Mammary epithelial cell (primary cell): ENCODE measurements at regions not wholly inside any gene's neighbourhood (a gene's known extent, or its start where the extent isn't known, plus 50 kb on each side); places are given as distances from the start of the nearest gene placed in this dataset.

ENCODE experiments used
- CTCF ChIP-seq, 2 donors: IDR thresholded peaks in 1 of 2; conservative IDR thresholded peaks in 1 of 2; 2 replicates each; pipeline ENCODE4 v1.5.1; 2011 to 2012; ENCODE audit warnings: inconsistent platforms in 2 of 2, low read length in 2 of 2, mild to moderate bottlenecking in 2 of 2, control low read depth in 1 of 2, low read depth in 1 of 2; ENCODE audit not compliant: insufficient read depth in 1 of 2; ENCODE audit errors: extremely low read depth in 1 of 2
- EZH2 ChIP-seq: IDR thresholded peaks from 2 replicates; pipeline ENCODE4 v1.6.1; 2012; ENCODE audit warnings: low read length, inconsistent platforms, borderline replicate concordance

- TF ChIP-seq CTCF (conservative IDR thresholded peaks at IDR 0.05 in 1 of 2, IDR thresholded peaks at IDR 0.05 in 1 of 2; ENCODE audit: extremely low read depth in 1 of 2, insufficient read depth in 1 of 2, low read depth in 1 of 2, low read length in 2 of 2) (no peak), EZH2 (no peak)
Observed at GRCh38 chr7:80082213-80082612, 52.4 kb upstream of the GNAI1 start.
